ENCODE measurements at regions not wholly inside any gene's neighbourhood (a gene's known extent, or its start where the extent isn't known, plus 50 kb on each side); places are given as distances from the start of the nearest gene placed in this dataset.
"Not testable (repeated sequence)": the region's sequence is repeated elsewhere in the genome, so short reads cannot be mapped to it uniquely, and the experiment has no call there.

GRCh38 chr16:26981266-26981938 is 85.3 kb upstream of the C16orf82 start:
- DNase-seq (ENCODE audit: low read depth, low spot score) = peak; percentile 82
- H3K4me3 ChIP-seq (ENCODE audit: low read depth, low read length) = no peak overlapping the region
- no peak for TF ChIP-seq CTCF (IDR thresholded peaks at IDR 0.05; ENCODE audit: low read depth, low read length)
- in situ Hi-C loops (cut with HindIII; ENCODE audit: low sequenced_read_pairs) = no loop called here

- DNase-seq (ENCODE audit: low read depth, low spot score) = no peak
- H3K4me3 ChIP-seq (ENCODE audit: low read depth, low read length) = no peak overlapping the region
- TF ChIP-seq CTCF (IDR thresholded peaks at IDR 0.05; ENCODE audit: low read depth, low read length) = no peak
- in situ Hi-C loops (cut with HindIII; ENCODE audit: low sequenced_read_pairs) = no loop called here
These were observed 84.3 kb upstream of the C16orf82 start for GRCh38 chr16:26982422-26982821.

- in situ Hi-C loops (cut with HindIII; ENCODE audit: low sequenced_read_pairs) = no loop called here
- no peak for TF ChIP-seq CTCF (IDR thresholded peaks at IDR 0.05; ENCODE audit: low read depth, low read length)
- no peak overlapping the region for H3K4me3 ChIP-seq (ENCODE audit: low read depth, low read length)
- DNase-seq (ENCODE audit: low read depth, low spot score) = peak; percentile 53
These were observed 83.3 kb upstream of the C16orf82 start for GRCh38 chr16:26983426-26983825.

GRCh38 chr16:26985100-26986065 is 81.3 kb upstream of the C16orf82 start:
- H3K4me3 ChIP-seq (ENCODE audit: low read depth, low read length) = no peak overlapping the region
- TF ChIP-seq CTCF (IDR thresholded peaks at IDR 0.05; ENCODE audit: low read depth, low read length) = no peak
- in situ Hi-C loops (cut with HindIII; ENCODE audit: low sequenced_read_pairs) = no loop called here
- no peak for DNase-seq (ENCODE audit: low read depth, low spot score)

- peak; percentile 88 for DNase-seq (ENCODE audit: low read depth, low spot score)
- TF ChIP-seq CTCF (IDR thresholded peaks at IDR 0.05; ENCODE audit: low read depth, low read length) = no peak
- no peak overlapping the region for H3K4me3 ChIP-seq (ENCODE audit: low read depth, low read length)
- in situ Hi-C loops (cut with HindIII; ENCODE audit: low sequenced_read_pairs) = no loop called here
These were observed 79.1 kb upstream of the C16orf82 start for GRCh38 chr16:26987597-26988010.

- in situ Hi-C loops (cut with HindIII; ENCODE audit: low sequenced_read_pairs) = no loop called here
- TF ChIP-seq CTCF (IDR thresholded peaks at IDR 0.05; ENCODE audit: low read depth, low read length) = no peak
- no peak for DNase-seq (ENCODE audit: low read depth, low spot score)
- no peak overlapping the region for H3K4me3 ChIP-seq (ENCODE audit: low read depth, low read length)
These were observed 78.5 kb upstream of the C16orf82 start for GRCh38 chr16:26988186-26988585.

GRCh38 chr16:26990384-26991120 is 76.2 kb upstream of the C16orf82 start:
- in situ Hi-C loops (cut with HindIII; ENCODE audit: low sequenced_read_pairs); H3K4me3 ChIP-seq (ENCODE audit: low read depth, low read length): not testable (repeated sequence)
- DNase-seq (ENCODE audit: low read depth, low spot score) = peak; percentile 18

All from astrocyte of the spinal cord (primary cell).